ENCODE measurements at regions not wholly inside any gene's neighbourhood (a gene's known extent, or its start where the extent isn't known, plus 50 kb on each side); places are given as distances from the start of the nearest gene placed in this dataset.

- Histone ChIP-seq H3K27ac (ENCODE audit: low read depth, low read length) (no peak overlapping the region), H3K36me3 (ENCODE audit: insufficient read depth, low read length) (no peaks in the 10 kb centered on the region), H3K4me3 (ENCODE audit: insufficient read depth, low read length) (no peak overlapping the region), H3K4me2 (ENCODE audit: insufficient read depth, low read length) (no peak overlapping the region), H3K9me3 (ENCODE audit: low read depth, low read length) (peaks cover 2% of the 10 kb centered on the region), H3K4me1 (ENCODE audit: insufficient read depth, low read length) (no peaks in the 10 kb centered on the region), H4K20me1 (ENCODE audit: insufficient read depth, low read length) (no peaks in the 10 kb centered on the region), H2AFZ (ENCODE audit: low read length) (no peak overlapping the region), H3K79me2 (ENCODE audit: insufficient read depth, low read length) (no peaks in the 10 kb centered on the region), H3K27me3 (ENCODE audit: insufficient read depth, low read length) (no peaks in the 10 kb centered on the region)
- no peak for TF ChIP-seq CTCF (IDR thresholded peaks at IDR 0.05; ENCODE audit: extremely low read depth, low read depth, low read length)
- DNase-seq (ENCODE audit: insufficient read length, low spot score, missing footprints): no peak
Observed at GRCh38 chr6:154583546-154584188, 73.2 kb upstream of the CNKSR3 start.

- Histone ChIP-seq H4K20me1 (ENCODE audit: insufficient read depth, low read length) (no peaks in the 10 kb centered on the region), H3K4me1 (ENCODE audit: insufficient read depth, low read length) (no peaks in the 10 kb centered on the region), H3K4me2 (ENCODE audit: insufficient read depth, low read length) (no peak overlapping the region), H3K27me3 (ENCODE audit: insufficient read depth, low read length) (no peaks in the 10 kb centered on the region), H3K27ac (ENCODE audit: low read depth, low read length) (no peak overlapping the region), H2AFZ (ENCODE audit: low read length) (no peak overlapping the region), H3K4me3 (ENCODE audit: insufficient read depth, low read length) (no peak overlapping the region), H3K79me2 (ENCODE audit: insufficient read depth, low read length) (no peaks in the 10 kb centered on the region), H3K9me3 (ENCODE audit: low read depth, low read length) (no peaks in the 10 kb centered on the region), H3K36me3 (ENCODE audit: insufficient read depth, low read length) (no peaks in the 10 kb centered on the region)
- no peak for DNase-seq (ENCODE audit: insufficient read length, low spot score, missing footprints)
- no peak for TF ChIP-seq CTCF (IDR thresholded peaks at IDR 0.05; ENCODE audit: extremely low read depth, low read depth, low read length)
Observed at GRCh38 chr6:154590756-154591155, 80.3 kb upstream of the CNKSR3 start.

GRCh38 chr6:154591234-154591633, 80.7 kb upstream of the CNKSR3 start:
- no peaks in the 10 kb centered on the region for H3K36me3 ChIP-seq (ENCODE audit: insufficient read depth, low read length)
- no peaks in the 10 kb centered on the region for H3K4me1 ChIP-seq (ENCODE audit: insufficient read depth, low read length)
- H3K27ac ChIP-seq (ENCODE audit: low read depth, low read length): no peak overlapping the region
- TF ChIP-seq CTCF (IDR thresholded peaks at IDR 0.05; ENCODE audit: extremely low read depth, low read depth, low read length): no peak
- no peaks in the 10 kb centered on the region for H4K20me1 ChIP-seq (ENCODE audit: insufficient read depth, low read length)
- peak; percentile 49 for DNase-seq (ENCODE audit: insufficient read length, low spot score, missing footprints)
- no peak overlapping the region for H3K4me3 ChIP-seq (ENCODE audit: insufficient read depth, low read length)
- H3K4me2 ChIP-seq (ENCODE audit: insufficient read depth, low read length): no peak overlapping the region
- H3K79me2 ChIP-seq (ENCODE audit: insufficient read depth, low read length): no peaks in the 10 kb centered on the region
- no peaks in the 10 kb centered on the region for H3K27me3 ChIP-seq (ENCODE audit: insufficient read depth, low read length)
- H2AFZ ChIP-seq (ENCODE audit: low read length): no peak overlapping the region
- H3K9me3 ChIP-seq (ENCODE audit: low read depth, low read length): no peaks in the 10 kb centered on the region

- Histone ChIP-seq H3K4me1 (ENCODE audit: insufficient read depth, low read length) (no peaks in the 10 kb centered on the region), H3K27me3 (ENCODE audit: insufficient read depth, low read length) (peaks cover 3% of the 10 kb centered on the region), H3K4me3 (ENCODE audit: insufficient read depth, low read length) (no peak overlapping the region), H3K4me2 (ENCODE audit: insufficient read depth, low read length) (no peak overlapping the region), H4K20me1 (ENCODE audit: insufficient read depth, low read length) (no peaks in the 10 kb centered on the region), H3K9me3 (ENCODE audit: low read depth, low read length) (no peaks in the 10 kb centered on the region), H3K27ac (ENCODE audit: low read depth, low read length) (no peak overlapping the region), H3K79me2 (ENCODE audit: insufficient read depth, low read length) (no peaks in the 10 kb centered on the region), H3K36me3 (ENCODE audit: insufficient read depth, low read length) (no peaks in the 10 kb centered on the region), H2AFZ (ENCODE audit: low read length) (no peak overlapping the region)
- no peak for DNase-seq (ENCODE audit: insufficient read length, low spot score, missing footprints)
- TF ChIP-seq CTCF (IDR thresholded peaks at IDR 0.05; ENCODE audit: extremely low read depth, low read depth, low read length): no peak
Observed at GRCh38 chr6:154592199-154592860, 81.8 kb upstream of the CNKSR3 start.
